Calu3 (cell line): ENCODE measurements at regions not wholly inside any gene's neighbourhood (a gene's known extent, or its start where the extent isn't known, plus 50 kb on each side); places are given as distances from the start of the nearest gene placed in this dataset.

ENCODE experiments used
- BruUV-seq: library from RNA; stranded (reverse); fragments of 400-500 nt; replicated peaks from 2 replicates; lab custom pipeline; 2021; lab: Mats Ljungman, UMichigan
- CTCF ChIA-PET: fragments of 300-600 bp; sonication (Branson Sonifier 250); formaldehyde crosslinking; loops from one replicate; lab custom pipeline; 2022; ENCODE audit warnings: antibody characterized with exemption; lab: Charles Lee
- DNase-seq: peaks from one replicate; pipeline ENCODE4 v3.0.0; 2022
- H3K27ac Mint-ChIP-seq: one replicate; pipeline ENCODE4 v1.8.0; 2022; ENCODE audit warnings: mixed read lengths; ENCODE audit not compliant: unreplicated experiment
- H3K27me3 Mint-ChIP-seq: one replicate; pipeline ENCODE4 v1.8.0; 2022; ENCODE audit warnings: mixed read lengths; ENCODE audit not compliant: unreplicated experiment
- H3K36me3 Mint-ChIP-seq: one replicate; pipeline ENCODE4 v1.8.0; 2022; ENCODE audit warnings: mild to moderate bottlenecking, moderate library complexity, mixed read lengths; ENCODE audit not compliant: insufficient read depth, unreplicated experiment
- H3K4me1 Mint-ChIP-seq: one replicate; pipeline ENCODE4 v1.8.0; 2022; ENCODE audit warnings: mild to moderate bottlenecking, low read depth, mixed read lengths; ENCODE audit not compliant: unreplicated experiment
- H3K4me3 Mint-ChIP-seq: one replicate; pipeline ENCODE4 v1.8.0; 2022; ENCODE audit warnings: mild to moderate bottlenecking, low read depth, moderate library complexity, mixed read lengths; ENCODE audit not compliant: unreplicated experiment
- H3K9me3 Mint-ChIP-seq: one replicate; pipeline ENCODE4 v1.8.0; 2022; ENCODE audit warnings: low read depth, mixed read lengths; ENCODE audit not compliant: unreplicated experiment
- CTCF ChIP-seq: fragments of 200-600 bp; IDR thresholded peaks from one replicate; pipeline ENCODE4 v1.8.0; 2022; ENCODE audit warnings: antibody characterized with exemption; ENCODE audit not compliant: unreplicated experiment
- intact Hi-C: fragments of 100-400 bp; cut with micrococcal nuclease; formaldehyde crosslinking; loops from one replicate; pipeline ENCODE4 v1.10.0; 2022; ENCODE audit not compliant: unreplicated experiment

GRCh38 chr4:107351196-107351595 lies 315.1 kb upstream of the DKK2 start:
- H3K27me3 Mint-ChIP-seq = no peaks in the 10 kb centered on the region
- TF ChIP-seq CTCF = no peak
- peaks cover 10% of the 10 kb centered on the region for H3K4me1 Mint-ChIP-seq
- intact Hi-C loops = no loop called here
- H3K36me3 Mint-ChIP-seq = no peaks in the 10 kb centered on the region
- no peak for DNase-seq
- BruUV-seq = no TSS peak
- no peaks in the 10 kb centered on the region for H3K9me3 Mint-ChIP-seq
- CTCF ChIA-PET = no interaction called here
- H3K4me3 Mint-ChIP-seq = no peak overlapping the region
- no peak overlapping the region for H3K27ac Mint-ChIP-seq

- no peak for DNase-seq
- CTCF ChIA-PET = no interaction called here
- Mint-ChIP-seq H3K9me3 (no peaks in the 10 kb centered on the region), H3K27ac (no peak overlapping the region), H3K36me3 (no peaks in the 10 kb centered on the region), H3K27me3 (no peaks in the 10 kb centered on the region), H3K4me3 (no peak overlapping the region), H3K4me1 (peaks cover 10% of the 10 kb centered on the region)
- intact Hi-C loops = no loop called here
- no TSS peak for BruUV-seq
- no peak for TF ChIP-seq CTCF
Observed at GRCh38 chr4:107349732-107350131, 313.6 kb upstream of the DKK2 start.

- CTCF ChIA-PET = no interaction called here
- peaks cover 10% of the 10 kb centered on the region for H3K4me1 Mint-ChIP-seq
- H3K36me3 Mint-ChIP-seq = no peaks in the 10 kb centered on the region
- DNase-seq = no peak
- no peak overlapping the region for H3K27ac Mint-ChIP-seq
- no peaks in the 10 kb centered on the region for H3K27me3 Mint-ChIP-seq
- intact Hi-C loops = no loop called here
- H3K9me3 Mint-ChIP-seq = no peaks in the 10 kb centered on the region
- TF ChIP-seq CTCF = no peak
- BruUV-seq = no TSS peak
- no peak overlapping the region for H3K4me3 Mint-ChIP-seq
Observed at GRCh38 chr4:107349266-107349665, 313.2 kb upstream of the DKK2 start.

GRCh38 chr4:107348188-107349050 lies 312.3 kb upstream of the DKK2 start:
- Mint-ChIP-seq H3K27me3 (no peaks in the 10 kb centered on the region), H3K4me1 (peaks cover 1% of the 10 kb centered on the region), H3K36me3 (no peaks in the 10 kb centered on the region), H3K9me3 (no peaks in the 10 kb centered on the region), H3K4me3 (no peak overlapping the region), H3K27ac (no peak overlapping the region)
- no peak for DNase-seq
- CTCF ChIA-PET = interaction anchor here (0.5 kb wide), 1 partner anchor 23 kb away, joined by 3 read pairs; no protein-coding TSS in a partner anchor
- BruUV-seq = no TSS peak
- TF ChIP-seq CTCF = no peak
- intact Hi-C loops = no loop called here
